IPS DF 4.7 (cell line): ENCODE measurements at regions not wholly inside any gene's neighbourhood (a gene's known extent, or its start where the extent isn't known, plus 50 kb on each side); places are given as distances from the start of the nearest gene placed in this dataset.
A peak's percentile ranks its signal among the peaks of the same experiment; 100 is the strongest.

Source experiments
- DNase-seq: peaks from one replicate; pipeline ENCODE4 v3.0.0-alpha.2; 2013; ENCODE audit warnings: low spot score; ENCODE audit errors: extremely low read depth

GRCh38 chr13:78997902-78998629 lies 339.1 kb upstream of the OBI1 start:
- DNase-seq = no peak

GRCh38 chr13:78993792-78994191 lies 334.8 kb upstream of the OBI1 start:
- DNase-seq = no peak

- DNase-seq = no peak
Measured at GRCh38 chr13:78981913-78982312, 323.0 kb upstream of the OBI1 start.

GRCh38 chr13:78979349-78979748 lies 320.4 kb upstream of the OBI1 start:
- no peak for DNase-seq

- DNase-seq = peak; percentile 46
Measured at GRCh38 chr13:78978381-78978998, 319.5 kb upstream of the OBI1 start.

GRCh38 chr13:78977311-78977710 lies 318.4 kb upstream of the OBI1 start:
- DNase-seq = no peak

- DNase-seq = no peak
Measured at GRCh38 chr13:78976696-78977095, 317.7 kb upstream of the OBI1 start.

GRCh38 chr13:78972561-78972960 lies 313.6 kb upstream of the OBI1 start:
- no peak for DNase-seq

- no peak for DNase-seq
Measured at GRCh38 chr13:78971355-78972025, 312.5 kb upstream of the OBI1 start.

GRCh38 chr13:78960881-78961280 lies 301.9 kb upstream of the OBI1 start:
- no peak for DNase-seq

- no peak for DNase-seq
Measured at GRCh38 chr13:78958006-78958405, 299.1 kb upstream of the OBI1 start.

- DNase-seq = no peak
Measured at GRCh38 chr13:78940455-78941130, 281.6 kb upstream of the OBI1 start.

GRCh38 chr13:78934336-78934735 lies 275.4 kb upstream of the OBI1 start:
- no peak for DNase-seq

- DNase-seq = no peak
Measured at GRCh38 chr13:78915015-78915414, 256.1 kb upstream of the OBI1 start.

GRCh38 chr13:78913656-78914055 lies 254.7 kb upstream of the OBI1 start:
- DNase-seq = no peak

GRCh38 chr13:78910147-78910546 lies 251.2 kb upstream of the OBI1 start:
- no peak for DNase-seq

- no peak for DNase-seq
Measured at GRCh38 chr13:78909276-78909675, 250.3 kb upstream of the OBI1 start.

GRCh38 chr13:78907006-78907405 lies 248.1 kb upstream of the OBI1 start:
- DNase-seq = no peak

- no peak for DNase-seq
Measured at GRCh38 chr13:78897200-78897599, 238.2 kb upstream of the OBI1 start.

GRCh38 chr13:78884571-78884970 lies 225.6 kb upstream of the OBI1 start:
- DNase-seq = no peak

- no peak for DNase-seq
Measured at GRCh38 chr13:78881751-78882150, 222.8 kb upstream of the OBI1 start.

GRCh38 chr13:78881054-78881453 lies 222.1 kb upstream of the OBI1 start:
- no peak for DNase-seq
